Activated T-helper 2 cell treated with anti-CD3 and anti-CD28 coated beads, Interferon-gamma antibody, Interleukin-2, Interleukin-4, amounts not matched to agents 10 μg/mL and 5 μg/mL and 100 μg/mL, durations not matched to agents 14 hours and 24 hours and 36 hours (primary cell): ENCODE measurements at regions not wholly inside any gene's neighbourhood (a gene's known extent, or its start where the extent isn't known, plus 50 kb on each side); places are given as distances from the start of the nearest gene placed in this dataset.
"Not testable (repeated sequence)": the region's sequence is repeated elsewhere in the genome, so short reads cannot be mapped to it uniquely, and the experiment has no call there.

Source experiments
- DNase-seq: peaks from one replicate; pipeline ENCODE4 v3.0.0; 2021; ENCODE audit warnings: low spot score
- H3K27ac Mint-ChIP-seq: one replicate; pipeline ENCODE4 v1.8.0; 2021; ENCODE audit warnings: mixed read lengths
- H3K27me3 Mint-ChIP-seq: one replicate; pipeline ENCODE4 v1.8.0; 2021; ENCODE audit warnings: low read depth, mixed read lengths
- H3K36me3 Mint-ChIP-seq: one replicate; pipeline ENCODE4 v1.8.0; 2021; ENCODE audit warnings: low read depth, mixed read lengths
- H3K4me1 Mint-ChIP-seq: one replicate; pipeline ENCODE4 v1.8.0; 2021; ENCODE audit warnings: low read depth, mixed read lengths
- H3K4me3 Mint-ChIP-seq: one replicate; pipeline ENCODE4 v1.8.0; 2021; ENCODE audit warnings: low read depth, mild to moderate bottlenecking, moderate library complexity, mixed read lengths
- H3K9me3 Mint-ChIP-seq: one replicate; pipeline ENCODE4 v1.8.0; 2021; ENCODE audit warnings: mixed read lengths
- intact Hi-C: fragments of 100-400 bp; cut with micrococcal nuclease; formaldehyde crosslinking; loops from one replicate; pipeline ENCODE4 v1.15.1; 2023

DNA sequence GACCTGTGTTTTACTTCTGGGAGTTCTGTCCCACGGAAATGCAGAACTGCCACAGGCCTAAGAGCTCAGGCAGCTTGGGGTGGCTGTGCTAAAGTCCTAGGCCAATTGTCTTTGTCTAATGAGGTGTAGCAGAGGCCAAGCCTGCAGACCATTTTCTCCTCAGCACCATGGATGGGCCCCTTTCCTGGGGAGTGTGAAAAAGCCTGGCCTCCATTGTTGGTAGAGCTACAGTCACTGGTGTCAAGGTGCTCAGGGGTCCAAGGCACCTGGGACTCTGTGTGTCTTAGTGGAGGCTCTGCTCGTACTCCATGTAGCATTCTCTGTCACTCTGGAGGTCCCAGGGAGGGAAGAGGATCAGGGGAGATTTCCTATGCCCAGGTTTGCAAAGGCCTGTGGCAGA is 329.6 kb downstream of the SLITRK5 start:
- no peaks in the 10 kb centered on the region for H3K36me3 Mint-ChIP-seq
- no peak overlapping the region for H3K4me3 Mint-ChIP-seq
- no peaks in the 10 kb centered on the region for H3K4me1 Mint-ChIP-seq
- no peaks in the 10 kb centered on the region for H3K27me3 Mint-ChIP-seq
- no peak for DNase-seq
- H3K9me3 Mint-ChIP-seq = peaks cover 12% of the 10 kb centered on the region
- intact Hi-C loops = no loop called here
- H3K27ac Mint-ChIP-seq = no peak overlapping the region

- H3K4me3 Mint-ChIP-seq = no peak overlapping the region
- intact Hi-C loops = no loop called here
Observed at GRCh38 chr13:88005188-88005587, 334.0 kb downstream of the SLITRK5 start.

GRCh38 chr13:88014527-88014926 is 343.4 kb downstream of the SLITRK5 start:
- H3K27ac Mint-ChIP-seq = no peak overlapping the region
- no peaks in the 10 kb centered on the region for H3K27me3 Mint-ChIP-seq
- no peak overlapping the region for H3K4me3 Mint-ChIP-seq
- H3K9me3 Mint-ChIP-seq = peaks cover 18% of the 10 kb centered on the region
- H3K4me1 Mint-ChIP-seq = no peaks in the 10 kb centered on the region
- no peak for DNase-seq
- intact Hi-C loops = no loop called here
- no peaks in the 10 kb centered on the region for H3K36me3 Mint-ChIP-seq

More at GRCh38 chr13:88005188-88005587, 334.0 kb downstream of the SLITRK5 start:
- H3K36me3 Mint-ChIP-seq = no peaks in the 10 kb centered on the region
- no peaks in the 10 kb centered on the region for H3K4me1 Mint-ChIP-seq
- H3K27me3 Mint-ChIP-seq = no peaks in the 10 kb centered on the region
- H3K27ac Mint-ChIP-seq = no peak overlapping the region
- H3K9me3 Mint-ChIP-seq = peaks cover 16% of the 10 kb centered on the region
- no peak for DNase-seq

GRCh38 chr13:88022431-88023208 is 351.4 kb downstream of the SLITRK5 start:
- Mint-ChIP-seq H3K4me1 (no peaks in the 10 kb centered on the region), H3K4me3 (no peak overlapping the region), H3K9me3 (peaks cover 30% of the 10 kb centered on the region), H3K27me3 (no peaks in the 10 kb centered on the region), H3K27ac (no peak overlapping the region), H3K36me3 (no peaks in the 10 kb centered on the region)
- no peak for DNase-seq
- intact Hi-C loops = loop anchor here (2.0 kb wide), 1 partner anchor 30 kb away; no protein-coding TSS in a partner anchor

DNA sequence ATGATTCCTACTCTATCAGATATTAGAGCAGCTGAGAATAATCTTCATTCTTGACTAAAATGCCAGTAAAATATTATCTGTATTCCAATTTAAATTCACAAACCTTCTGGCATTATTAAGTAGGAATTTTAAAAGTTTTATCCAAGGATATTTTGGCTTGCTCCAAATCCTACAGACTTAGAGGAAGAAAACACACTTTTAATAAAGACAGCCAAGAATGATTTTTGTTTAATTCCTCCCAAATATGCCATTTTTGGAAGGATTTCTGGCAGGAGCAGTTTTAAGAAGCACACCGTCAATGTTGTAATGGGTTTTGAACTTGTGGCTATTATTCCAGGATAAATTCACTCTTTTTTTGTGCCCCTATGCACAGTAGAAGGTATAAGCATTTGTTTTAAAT is 355.1 kb downstream of the SLITRK5 start:
- no peak for DNase-seq
- Mint-ChIP-seq H3K4me3 (no peak overlapping the region), H3K36me3 (no peaks in the 10 kb centered on the region), H3K4me1 (no peaks in the 10 kb centered on the region), H3K27ac (no peak overlapping the region), H3K9me3 (peaks cover 14% of the 10 kb centered on the region), H3K27me3 (no peaks in the 10 kb centered on the region)
- intact Hi-C loops = no loop called here

DNA sequence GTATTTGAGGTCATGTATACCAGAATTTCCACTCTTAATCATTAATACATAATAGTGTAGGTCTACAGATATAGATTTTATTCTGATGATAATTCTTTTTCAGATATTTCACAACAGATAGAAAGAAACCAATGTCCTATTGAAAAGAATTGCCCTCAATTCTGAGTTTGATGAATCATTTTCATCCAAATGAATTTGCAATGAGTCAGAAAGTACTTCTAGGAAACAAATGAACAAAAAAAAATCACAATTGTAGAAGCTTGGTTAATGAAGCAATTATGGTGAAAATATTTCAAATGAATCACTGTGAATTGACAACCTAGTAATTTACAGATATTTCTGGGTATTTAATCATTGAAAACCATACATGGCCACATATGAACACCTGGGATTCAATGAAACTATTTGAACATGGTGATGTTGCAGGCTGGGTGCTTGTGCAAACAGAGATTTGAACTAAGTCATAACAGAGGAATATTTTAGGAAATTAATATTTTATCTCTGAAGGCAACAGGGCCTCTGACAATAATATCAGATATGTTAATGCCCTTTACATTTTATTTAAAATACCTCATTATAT is 360.9 kb downstream of the SLITRK5 start:
- H3K27me3 Mint-ChIP-seq = no peaks in the 10 kb centered on the region
- no peak overlapping the region for H3K4me3 Mint-ChIP-seq
- no peaks in the 10 kb centered on the region for H3K4me1 Mint-ChIP-seq
- no peak overlapping the region for H3K27ac Mint-ChIP-seq
- H3K36me3 Mint-ChIP-seq = no peaks in the 10 kb centered on the region
- no peak for DNase-seq
- intact Hi-C loops = no loop called here
- H3K9me3 Mint-ChIP-seq = peaks cover 4% of the 10 kb centered on the region

GRCh38 chr13:88036205-88036604 is 365.0 kb downstream of the SLITRK5 start:
- H3K4me3 Mint-ChIP-seq, H3K27ac Mint-ChIP-seq, H3K9me3 Mint-ChIP-seq, H3K4me1 Mint-ChIP-seq, H3K36me3 Mint-ChIP-seq, H3K27me3 Mint-ChIP-seq, intact Hi-C loops, DNase-seq: not testable (repeated sequence)

GRCh38 chr13:88042489-88042888 is 371.3 kb downstream of the SLITRK5 start:
- Mint-ChIP-seq H3K27ac (no peak overlapping the region), H3K4me3 (no peak overlapping the region), H3K27me3 (no peaks in the 10 kb centered on the region), H3K9me3 (peaks cover 22% of the 10 kb centered on the region), H3K36me3 (no peaks in the 10 kb centered on the region), H3K4me1 (no peaks in the 10 kb centered on the region)
- DNase-seq = no peak
- intact Hi-C loops = no loop called here

DNA sequence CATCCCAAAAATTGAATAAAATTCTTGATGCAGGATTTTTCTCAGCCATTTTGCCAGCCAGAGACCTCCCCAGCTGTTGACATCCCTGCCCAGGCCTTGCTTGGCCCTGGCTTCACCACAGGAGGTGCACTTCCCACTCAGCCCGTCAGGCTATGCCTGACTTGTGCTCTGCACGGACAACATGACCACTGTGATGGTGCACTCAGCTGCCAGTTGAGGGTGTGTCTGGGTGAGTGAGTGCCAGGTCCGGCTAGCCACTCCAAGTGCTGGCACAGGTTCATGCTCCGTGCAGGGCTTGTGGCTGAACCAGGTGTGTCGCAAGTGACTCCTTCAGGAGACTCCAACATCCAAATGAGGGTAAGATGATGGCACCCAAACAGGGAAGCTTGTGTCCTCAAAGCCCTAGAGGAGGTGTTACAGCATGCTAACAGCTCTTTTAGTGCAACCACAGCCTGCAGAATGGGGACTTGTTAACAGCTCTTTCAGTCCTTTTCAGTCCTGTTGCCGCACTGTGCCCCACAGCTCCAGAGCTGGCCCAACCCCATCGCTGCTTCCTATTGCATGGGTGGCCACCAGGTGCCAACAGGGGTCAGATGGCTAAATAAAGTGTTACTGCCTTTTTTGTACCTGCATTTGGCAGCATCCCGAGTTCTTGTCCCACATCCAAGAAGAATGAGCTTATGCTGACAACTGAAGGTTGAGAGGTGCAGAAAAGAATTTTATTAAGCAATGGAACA is 380.7 kb downstream of the SLITRK5 start:
- Mint-ChIP-seq H3K36me3 (no peaks in the 10 kb centered on the region), H3K27ac (no peak overlapping the region), H3K27me3 (no peaks in the 10 kb centered on the region), H3K9me3 (peaks cover 49% of the 10 kb centered on the region), H3K4me3 (no peak overlapping the region), H3K4me1 (no peaks in the 10 kb centered on the region)
- DNase-seq = no peak
- intact Hi-C loops = no loop called here

- no peaks in the 10 kb centered on the region for H3K4me1 Mint-ChIP-seq
- H3K27me3 Mint-ChIP-seq = no peaks in the 10 kb centered on the region
- H3K4me3 Mint-ChIP-seq = no peak overlapping the region
- H3K36me3 Mint-ChIP-seq = no peaks in the 10 kb centered on the region
- no peak for DNase-seq
- H3K9me3 Mint-ChIP-seq = peaks cover 26% of the 10 kb centered on the region
- H3K27ac Mint-ChIP-seq = no peak overlapping the region
- intact Hi-C loops = no loop called here
Observed at GRCh38 chr13:88063741-88064140, 392.6 kb downstream of the SLITRK5 start.

DNA sequence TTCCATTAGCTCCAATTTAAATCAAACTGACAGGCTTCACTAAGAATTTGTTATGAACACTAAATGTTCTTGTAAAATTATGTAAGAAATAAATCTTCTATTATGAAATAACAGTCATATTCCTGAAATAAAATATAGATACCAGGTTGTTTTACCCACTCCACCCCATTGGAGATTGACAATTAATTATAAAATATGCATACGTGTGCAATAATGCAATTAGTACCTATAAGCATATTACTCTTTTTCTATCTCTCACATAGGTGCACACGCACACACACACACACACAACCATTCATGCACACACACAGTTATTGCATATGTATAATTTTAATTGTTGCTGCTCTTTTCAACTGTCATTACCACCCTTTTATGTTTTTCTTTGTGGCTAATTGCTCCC is 395.7 kb downstream of the SLITRK5 start:
- no peak for DNase-seq
- intact Hi-C loops = no loop called here
- H3K4me3 Mint-ChIP-seq = no peak overlapping the region
- no peaks in the 10 kb centered on the region for H3K4me1 Mint-ChIP-seq
- no peak overlapping the region for H3K27ac Mint-ChIP-seq
- H3K27me3 Mint-ChIP-seq = no peaks in the 10 kb centered on the region
- H3K36me3 Mint-ChIP-seq = no peaks in the 10 kb centered on the region
- peaks cover 32% of the 10 kb centered on the region for H3K9me3 Mint-ChIP-seq

DNA sequence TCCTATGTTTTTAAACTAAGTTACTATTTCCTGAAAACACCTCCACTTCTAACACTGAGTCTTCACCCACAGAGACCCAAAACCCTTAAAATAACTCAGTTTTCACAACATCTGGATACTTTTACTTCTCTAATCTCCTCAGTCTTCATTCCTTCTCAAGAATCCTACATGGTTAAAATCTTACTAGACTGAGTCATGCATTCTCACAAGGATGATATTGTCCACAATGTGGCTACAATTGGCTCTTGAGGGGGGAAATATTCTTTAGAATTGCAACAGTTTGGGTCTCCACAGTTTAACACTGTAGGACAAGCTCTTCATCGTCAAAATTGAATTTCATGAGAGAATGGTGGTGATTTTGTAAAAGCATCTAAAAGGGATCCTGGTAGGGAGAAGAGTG is 397.1 kb downstream of the SLITRK5 start:
- no peaks in the 10 kb centered on the region for H3K27me3 Mint-ChIP-seq
- no peaks in the 10 kb centered on the region for H3K4me1 Mint-ChIP-seq
- intact Hi-C loops = no loop called here
- no peaks in the 10 kb centered on the region for H3K36me3 Mint-ChIP-seq
- DNase-seq = no peak
- H3K9me3 Mint-ChIP-seq = peaks cover 32% of the 10 kb centered on the region
- H3K4me3 Mint-ChIP-seq = no peak overlapping the region
- H3K27ac Mint-ChIP-seq = no peak overlapping the region

- H3K27ac Mint-ChIP-seq = no peak overlapping the region
- no peaks in the 10 kb centered on the region for H3K4me1 Mint-ChIP-seq
- intact Hi-C loops = no loop called here
- no peak for DNase-seq
- no peak overlapping the region for H3K4me3 Mint-ChIP-seq
- H3K27me3 Mint-ChIP-seq = no peaks in the 10 kb centered on the region
- H3K36me3 Mint-ChIP-seq = no peaks in the 10 kb centered on the region
- H3K9me3 Mint-ChIP-seq = peaks cover 32% of the 10 kb centered on the region
Observed at GRCh38 chr13:88068975-88069374, 397.8 kb downstream of the SLITRK5 start.
